ENCODE measurements at regions not wholly inside any gene's neighbourhood (a gene's known extent, or its start where the extent isn't known, plus 50 kb on each side); places are given as distances from the start of the nearest gene placed in this dataset.

DNA sequence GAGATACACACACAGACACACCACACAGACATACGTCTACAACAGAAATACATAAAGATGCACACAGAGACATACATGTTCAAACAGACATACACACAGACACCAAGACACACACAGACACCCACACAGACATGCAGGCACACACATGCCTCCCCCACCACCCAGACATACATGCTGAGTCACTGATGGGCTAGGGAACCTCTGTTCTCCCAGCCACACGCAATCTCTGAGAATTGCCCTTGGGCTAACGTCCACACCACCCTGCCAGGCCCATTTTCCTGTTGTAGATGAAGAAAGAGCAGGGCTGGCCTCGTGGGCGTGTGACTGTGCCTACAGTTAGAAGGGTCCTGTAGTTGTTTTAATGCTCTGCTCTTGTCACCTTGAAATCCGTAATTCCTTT lies 261.9 kb downstream of the KCNRG start:
- Histone ChIP-seq H3K4me3 (no peak overlapping the region), H3K4me1 (no peaks in the 10 kb centered on the region), H3K36me3 (no peaks in the 10 kb centered on the region), H3K9me3 (no peaks in the 10 kb centered on the region), H3K27ac (no peak overlapping the region), H3K27me3 (no peaks in the 10 kb centered on the region)
- no peak for DNase-seq
- in situ Hi-C loops (cut with MboI; ENCODE audit: low pct_ligation_motif_present in 1 of 4, low pct_unique_long_range_greater_than_20kb in 1 of 4, low sequenced_read_pairs in 3 of 4) = no loop called here
- 84 to 95% methylated on average over 5 to 6 of the region's 6 CpGs for WGBS, 2 donors (ENCODE audit: low coverage in 1 of 2)
- TF ChIP-seq CTCF (IDR thresholded peaks at IDR 0.05) = no peak
- TF ChIP-seq POLR2A (IDR thresholded peaks at IDR 0.05) = no peak
- TF ChIP-seq POLR2AphosphoS5 (IDR thresholded peaks at IDR 0.05) = no peak
- no peak for TF ChIP-seq EP300 (IDR thresholded peaks at IDR 0.05; ENCODE audit: low read depth)
- intact Hi-C loops (cut with DNase I; ENCODE audit: low total_unique reads) = no loop called here

- Histone ChIP-seq H3K4me3 (no peak overlapping the region), H3K27me3 (no peaks in the 10 kb centered on the region), H3K4me1 (no peaks in the 10 kb centered on the region), H3K36me3 (no peaks in the 10 kb centered on the region), H3K9me3 (no peaks in the 10 kb centered on the region), H3K27ac (no peak overlapping the region)
- in situ Hi-C loops (cut with MboI; ENCODE audit: low pct_ligation_motif_present in 1 of 4, low pct_unique_long_range_greater_than_20kb in 1 of 4, low sequenced_read_pairs in 3 of 4) (no loop called here), intact Hi-C loops (cut with DNase I; ENCODE audit: low total_unique reads) (no loop called here)
- DNase-seq = no peak
- 90 to 91% methylated on average over 7 of the region's 7 CpGs for WGBS, 2 donors (ENCODE audit: low coverage in 1 of 2)
- TF ChIP-seq CTCF (IDR thresholded peaks at IDR 0.05) = no peak
- TF ChIP-seq EP300 (IDR thresholded peaks at IDR 0.05; ENCODE audit: low read depth) = no peak
- TF ChIP-seq POLR2AphosphoS5 (IDR thresholded peaks at IDR 0.05) = no peak
- TF ChIP-seq POLR2A (IDR thresholded peaks at IDR 0.05) = no peak
Observed at GRCh38 chr13:50277906-50278305, 262.7 kb downstream of the KCNRG start.

GRCh38 chr13:50280441-50280937 lies 265.2 kb downstream of the KCNRG start:
- in situ Hi-C loops (cut with MboI; ENCODE audit: low pct_ligation_motif_present in 1 of 4, low pct_unique_long_range_greater_than_20kb in 1 of 4, low sequenced_read_pairs in 3 of 4) = no loop called here
- 89 to 92% methylated on average over 4 of the region's 4 CpGs for WGBS, 2 donors (ENCODE audit: low coverage in 1 of 2)
- TF ChIP-seq EP300 (IDR thresholded peaks at IDR 0.05; ENCODE audit: low read depth) (no peak), POLR2AphosphoS5 (IDR thresholded peaks at IDR 0.05) (no peak), CTCF (IDR thresholded peaks at IDR 0.05) (no peak), POLR2A (IDR thresholded peaks at IDR 0.05) (no peak)

GRCh38 chr13:50282016-50282415 lies 266.8 kb downstream of the KCNRG start:
- TF ChIP-seq CTCF (IDR thresholded peaks at IDR 0.05) (no peak), POLR2AphosphoS5 (IDR thresholded peaks at IDR 0.05) (no peak), EP300 (IDR thresholded peaks at IDR 0.05; ENCODE audit: low read depth) (no peak), POLR2A (IDR thresholded peaks at IDR 0.05) (no peak)
- H3K9me3 ChIP-seq = no peaks in the 10 kb centered on the region
- no peaks in the 10 kb centered on the region for H3K4me1 ChIP-seq
- DNase-seq = no peak
- no peaks in the 10 kb centered on the region for H3K36me3 ChIP-seq
- H3K27ac ChIP-seq = no peak overlapping the region
- intact Hi-C loops (cut with DNase I; ENCODE audit: low total_unique reads) (no loop called here), in situ Hi-C loops (cut with MboI; ENCODE audit: low pct_ligation_motif_present in 1 of 4, low pct_unique_long_range_greater_than_20kb in 1 of 4, low sequenced_read_pairs in 3 of 4) (no loop called here)
- H3K4me3 ChIP-seq = no peak overlapping the region
- H3K27me3 ChIP-seq = no peaks in the 10 kb centered on the region

More at GRCh38 chr13:50280441-50280937, 265.2 kb downstream of the KCNRG start:
- intact Hi-C loops (cut with DNase I; ENCODE audit: low total_unique reads) = no loop called here
- Histone ChIP-seq H3K36me3 (no peaks in the 10 kb centered on the region), H3K27ac (no peak overlapping the region), H3K9me3 (no peaks in the 10 kb centered on the region), H3K4me3 (no peak overlapping the region), H3K4me1 (no peaks in the 10 kb centered on the region), H3K27me3 (no peaks in the 10 kb centered on the region)
- no peak for DNase-seq

Measured in transverse colon (tissue), 4 donors.